GM23338 (cell line): ENCODE measurements at regions not wholly inside any gene's neighbourhood (a gene's known extent, or its start where the extent isn't known, plus 50 kb on each side); places are given as distances from the start of the nearest gene placed in this dataset.

ENCODE experiments used
- ATAC-seq: fragments of 200-7000 bp; cut with Tn5 transposase; 3 replicates; pipeline ENCODE4 v1.9.1; 2020
- DNase-seq: peaks from one replicate; pipeline ENCODE4 v3.0.0-alpha.2; 2015; ENCODE audit warnings: low spot score
- H2AFZ ChIP-seq: fragments of 200-600 bp; sonication (generic); 2 replicates; pipeline ENCODE4 v1.8.0; 2016; ENCODE audit warnings: antibody characterized with exemption, mild to moderate bottlenecking, moderate library complexity
- H3F3A ChIP-seq: fragments of 200-600 bp; sonication (generic); replicated peaks from 2 replicates; pipeline ENCODE4 v1.8.0; 2017; ENCODE audit warnings: antibody characterized with exemption, mixed run types, low read depth
- H3K27ac ChIP-seq: fragments of 200-600 bp; sonication (generic); 2 replicates; pipeline ENCODE4 v1.6.1; 2016; ENCODE audit warnings: low read depth
- H3K27me3 ChIP-seq: fragments of 200-600 bp; sonication (generic); 2 replicates; pipeline ENCODE4 v1.8.0; 2016; ENCODE audit warnings: mild to moderate bottlenecking, mixed run types, moderate library complexity; ENCODE audit not compliant: insufficient read depth
- H3K36me3 ChIP-seq: fragments of 200-600 bp; sonication (generic); 2 replicates; pipeline ENCODE4 v1.8.0; 2016; ENCODE audit warnings: mild to moderate bottlenecking; ENCODE audit not compliant: insufficient read depth
- H3K4me1 ChIP-seq: fragments of 200-600 bp; sonication (generic); 2 replicates; pipeline ENCODE4 v1.8.0; 2016; ENCODE audit warnings: mild to moderate bottlenecking, moderate library complexity; ENCODE audit not compliant: insufficient read depth
- H3K4me2 ChIP-seq: fragments of 200-600 bp; sonication (generic); 2 replicates; pipeline ENCODE4 v1.7.1; 2017; ENCODE audit warnings: mixed run types
- H3K4me3 ChIP-seq: fragments of 200-600 bp; sonication (generic); 2 replicates; pipeline ENCODE4 v1.6.1; 2016; ENCODE audit warnings: mixed run types
- H3K79me2 ChIP-seq: fragments of 200-600 bp; sonication (generic); replicated peaks from 2 replicates; pipeline ENCODE4 v1.8.0; 2017; ENCODE audit warnings: mild to moderate bottlenecking; ENCODE audit not compliant: insufficient read depth
- H3K9me2 ChIP-seq: fragments of 200-600 bp; sonication (generic); 2 replicates; pipeline ENCODE4 v1.8.0; 2017; ENCODE audit not compliant: insufficient read depth
- H4K20me1 ChIP-seq: fragments of 200-600 bp; sonication (generic); replicated peaks from 2 replicates; pipeline ENCODE4 v1.8.0; 2017; ENCODE audit warnings: mild to moderate bottlenecking; ENCODE audit not compliant: insufficient read depth
- H3K27ac Mint-ChIP-seq: 2 replicates; pipeline ENCODE4 v1.8.0; 2020; ENCODE audit warnings: inconsistent platforms, mild to moderate bottlenecking, moderate library complexity, mixed read lengths
- H3K27me3 Mint-ChIP-seq: 3 replicates; pipeline ENCODE4 v1.8.0; 2022; ENCODE audit warnings: low read depth, mild to moderate bottlenecking, moderate library complexity, mixed read lengths, inconsistent platforms; ENCODE audit not compliant: insufficient read depth, poor library complexity
- H3K36me3 Mint-ChIP-seq: 3 replicates; pipeline ENCODE4 v1.8.0; 2021; ENCODE audit warnings: low read depth, mild to moderate bottlenecking, inconsistent platforms, moderate library complexity, mixed read lengths
- H3K4me1 Mint-ChIP-seq: 3 replicates; pipeline ENCODE4 v1.8.0; 2020; ENCODE audit warnings: mild to moderate bottlenecking, inconsistent platforms, mixed read lengths
- H3K4me3 Mint-ChIP-seq: 3 replicates; pipeline ENCODE4 v1.8.0; 2021; ENCODE audit warnings: moderate library complexity, mild to moderate bottlenecking, inconsistent platforms, mixed read lengths
- H3K9me3 Mint-ChIP-seq: 3 replicates; pipeline ENCODE4 v1.8.0; 2020; ENCODE audit warnings: moderate library complexity, mild to moderate bottlenecking, inconsistent platforms, mixed read lengths
- CREB1 ChIP-seq: fragments of 250-450 bp; sonication (Bioruptor Pico); IDR thresholded peaks from 2 replicates; pipeline ENCODE4 v1.5.0; 2020; ENCODE audit warnings: low read depth, mild to moderate bottlenecking, moderate library complexity
- EZH2 ChIP-seq: fragments of 200-600 bp; sonication (generic); IDR thresholded peaks from one replicate; pipeline ENCODE4 v1.8.0; 2017; ENCODE audit warnings: antibody characterized with exemption, mild to moderate bottlenecking, low read depth; ENCODE audit not compliant: unreplicated experiment
- TF ChIP-seq, protein P1 (sequence below): fragments of 250-450 bp; sonication (Bioruptor Pico); IDR thresholded peaks from 2 replicates; pipeline ENCODE4 v1.5.0; 2020; ENCODE audit warnings: mild to moderate bottlenecking, moderate library complexity
- TF ChIP-seq, protein P2 (sequence below): IDR thresholded peaks from one replicate; pipeline ENCODE4 v1.6.1; 2018; ENCODE audit warnings: antibody characterized with exemption; ENCODE audit not compliant: unreplicated experiment

DNA sequence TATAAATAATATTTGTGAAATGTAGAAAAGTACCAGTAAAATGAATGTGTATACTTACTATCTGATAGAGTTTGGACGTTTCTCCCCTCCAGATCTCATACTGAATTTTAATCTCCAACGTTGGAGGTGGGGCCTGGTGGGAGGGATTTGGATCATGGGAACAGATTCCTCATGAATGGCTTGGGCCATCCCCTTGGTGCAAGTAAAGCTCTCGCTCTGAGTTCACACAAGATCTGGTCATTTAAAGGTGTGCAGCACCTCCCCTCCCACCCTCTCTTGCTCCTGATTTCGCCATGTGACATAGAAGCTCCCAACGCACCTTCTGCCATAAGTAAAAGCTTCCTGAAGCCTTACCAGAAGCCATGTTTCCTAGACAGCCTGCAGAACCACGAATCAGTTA lies 219.0 kb downstream of the HACE1 start (continued):
- TF ChIP-seq, protein P1, sequence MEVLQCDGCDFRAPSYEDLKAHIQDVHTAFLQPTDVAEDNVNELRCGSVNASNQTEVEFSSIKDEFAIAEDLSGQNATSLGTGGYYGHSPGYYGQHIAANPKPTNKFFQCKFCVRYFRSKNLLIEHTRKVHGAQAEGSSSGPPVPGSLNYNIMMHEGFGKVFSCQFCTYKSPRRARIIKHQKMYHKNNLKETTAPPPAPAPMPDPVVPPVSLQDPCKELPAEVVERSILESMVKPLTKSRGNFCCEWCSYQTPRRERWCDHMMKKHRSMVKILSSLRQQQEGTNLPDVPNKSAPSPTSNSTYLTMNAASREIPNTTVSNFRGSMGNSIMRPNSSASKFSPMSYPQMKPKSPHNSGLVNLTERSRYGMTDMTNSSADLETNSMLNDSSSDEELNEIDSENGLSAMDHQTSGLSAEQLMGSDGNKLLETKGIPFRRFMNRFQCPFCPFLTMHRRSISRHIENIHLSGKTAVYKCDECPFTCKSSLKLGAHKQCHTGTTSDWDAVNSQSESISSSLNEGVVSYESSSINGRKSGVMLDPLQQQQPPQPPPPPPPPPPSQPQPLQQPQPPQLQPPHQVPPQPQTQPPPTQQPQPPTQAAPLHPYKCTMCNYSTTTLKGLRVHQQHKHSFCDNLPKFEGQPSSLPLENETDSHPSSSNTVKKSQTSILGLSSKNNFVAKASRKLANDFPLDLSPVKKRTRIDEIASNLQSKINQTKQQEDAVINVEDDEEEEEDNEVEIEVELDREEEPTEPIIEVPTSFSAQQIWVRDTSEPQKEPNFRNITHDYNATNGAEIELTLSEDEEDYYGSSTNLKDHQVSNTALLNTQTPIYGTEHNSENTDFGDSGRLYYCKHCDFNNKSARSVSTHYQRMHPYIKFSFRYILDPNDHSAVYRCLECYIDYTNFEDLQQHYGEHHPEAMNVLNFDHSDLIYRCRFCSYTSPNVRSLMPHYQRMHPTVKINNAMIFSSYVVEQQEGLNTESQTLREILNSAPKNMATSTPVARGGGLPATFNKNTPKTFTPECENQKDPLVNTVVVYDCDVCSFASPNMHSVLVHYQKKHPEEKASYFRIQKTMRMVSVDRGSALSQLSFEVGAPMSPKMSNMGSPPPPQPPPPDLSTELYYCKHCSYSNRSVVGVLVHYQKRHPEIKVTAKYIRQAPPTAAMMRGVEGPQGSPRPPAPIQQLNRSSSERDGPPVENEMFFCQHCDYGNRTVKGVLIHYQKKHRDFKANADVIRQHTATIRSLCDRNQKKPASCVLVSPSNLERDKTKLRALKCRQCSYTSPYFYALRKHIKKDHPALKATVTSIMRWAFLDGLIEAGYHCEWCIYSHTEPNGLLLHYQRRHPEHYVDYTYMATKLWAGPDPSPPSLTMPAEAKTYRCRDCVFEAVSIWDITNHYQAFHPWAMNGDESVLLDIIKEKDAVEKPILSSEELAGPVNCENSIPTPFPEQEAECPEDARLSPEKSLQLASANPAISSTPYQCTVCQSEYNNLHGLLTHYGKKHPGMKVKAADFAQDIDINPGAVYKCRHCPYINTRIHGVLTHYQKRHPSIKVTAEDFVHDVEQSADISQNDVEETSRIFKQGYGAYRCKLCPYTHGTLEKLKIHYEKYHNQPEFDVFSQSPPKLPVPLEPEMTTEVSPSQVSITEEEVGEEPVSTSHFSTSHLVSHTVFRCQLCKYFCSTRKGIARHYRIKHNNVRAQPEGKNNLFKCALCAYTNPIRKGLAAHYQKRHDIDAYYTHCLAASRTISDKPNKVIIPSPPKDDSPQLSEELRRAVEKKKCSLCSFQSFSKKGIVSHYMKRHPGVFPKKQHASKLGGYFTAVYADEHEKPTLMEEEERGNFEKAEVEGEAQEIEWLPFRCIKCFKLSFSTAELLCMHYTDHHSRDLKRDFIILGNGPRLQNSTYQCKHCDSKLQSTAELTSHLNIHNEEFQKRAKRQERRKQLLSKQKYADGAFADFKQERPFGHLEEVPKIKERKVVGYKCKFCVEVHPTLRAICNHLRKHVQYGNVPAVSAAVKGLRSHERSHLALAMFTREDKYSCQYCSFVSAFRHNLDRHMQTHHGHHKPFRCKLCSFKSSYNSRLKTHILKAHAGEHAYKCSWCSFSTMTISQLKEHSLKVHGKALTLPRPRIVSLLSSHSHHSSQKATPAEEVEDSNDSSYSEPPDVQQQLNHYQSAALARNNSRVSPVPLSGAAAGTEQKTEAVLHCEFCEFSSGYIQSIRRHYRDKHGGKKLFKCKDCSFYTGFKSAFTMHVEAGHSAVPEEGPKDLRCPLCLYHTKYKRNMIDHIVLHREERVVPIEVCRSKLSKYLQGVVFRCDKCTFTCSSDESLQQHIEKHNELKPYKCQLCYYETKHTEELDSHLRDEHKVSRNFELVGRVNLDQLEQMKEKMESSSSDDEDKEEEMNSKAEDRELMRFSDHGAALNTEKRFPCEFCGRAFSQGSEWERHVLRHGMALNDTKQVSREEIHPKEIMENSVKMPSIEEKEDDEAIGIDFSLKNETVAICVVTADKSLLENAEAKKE = no peak
- TF ChIP-seq EZH2 = no peak

DNA sequence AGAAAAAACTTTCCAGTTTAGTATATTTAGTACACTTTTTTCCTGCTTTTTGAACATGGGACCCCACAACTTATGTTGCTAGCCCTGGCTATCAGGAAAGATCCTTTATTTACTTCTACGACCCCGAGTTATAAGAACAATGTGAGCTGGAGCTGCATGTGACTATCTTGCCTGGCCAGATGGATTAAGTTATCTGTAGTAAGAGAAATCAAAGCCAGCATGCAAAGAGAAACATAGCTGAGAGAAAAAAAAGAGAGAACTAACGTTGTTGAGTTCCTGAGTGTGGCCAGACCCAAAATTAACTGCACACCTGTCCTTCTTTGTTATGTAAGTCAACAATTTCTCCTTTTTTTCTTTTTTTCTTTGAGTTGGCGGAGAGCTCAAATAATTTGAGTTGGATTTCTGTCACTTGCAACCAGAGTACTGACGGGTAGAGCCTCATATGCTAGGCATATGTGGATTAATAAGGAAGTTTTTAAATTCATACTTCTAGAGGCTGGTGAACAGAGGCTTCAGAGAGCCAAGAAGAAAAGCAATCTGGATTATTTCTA lies 219.5 kb downstream of the HACE1 start:
- Mint-ChIP-seq H3K27me3 (no peaks in the 10 kb centered on the region), H3K36me3 (no peaks in the 10 kb centered on the region), H3K4me1 (peaks cover 4% of the 10 kb centered on the region; the same call in 2 of the 3 replicates), H3K27ac (no peak overlapping the region), H3K9me3 (no peaks in the 10 kb centered on the region), H3K4me3 (no peak overlapping the region)
- Histone ChIP-seq H3F3A (no peaks in the 10 kb centered on the region), H3K79me2 (no peaks in the 10 kb centered on the region), H3K4me3 (no peak overlapping the region), H3K27ac (no peak overlapping the region), H2AFZ (no peak overlapping the region), H3K4me1 (no peaks in the 10 kb centered on the region), H3K9me2 (no peaks in the 10 kb centered on the region), H3K4me2 (no peak overlapping the region), H3K27me3 (no peaks in the 10 kb centered on the region), H3K36me3 (no peaks in the 10 kb centered on the region), H4K20me1 (no peaks in the 10 kb centered on the region)
- DNase-seq (no peak), ATAC-seq (no peak)
- TF ChIP-seq, protein P2, sequence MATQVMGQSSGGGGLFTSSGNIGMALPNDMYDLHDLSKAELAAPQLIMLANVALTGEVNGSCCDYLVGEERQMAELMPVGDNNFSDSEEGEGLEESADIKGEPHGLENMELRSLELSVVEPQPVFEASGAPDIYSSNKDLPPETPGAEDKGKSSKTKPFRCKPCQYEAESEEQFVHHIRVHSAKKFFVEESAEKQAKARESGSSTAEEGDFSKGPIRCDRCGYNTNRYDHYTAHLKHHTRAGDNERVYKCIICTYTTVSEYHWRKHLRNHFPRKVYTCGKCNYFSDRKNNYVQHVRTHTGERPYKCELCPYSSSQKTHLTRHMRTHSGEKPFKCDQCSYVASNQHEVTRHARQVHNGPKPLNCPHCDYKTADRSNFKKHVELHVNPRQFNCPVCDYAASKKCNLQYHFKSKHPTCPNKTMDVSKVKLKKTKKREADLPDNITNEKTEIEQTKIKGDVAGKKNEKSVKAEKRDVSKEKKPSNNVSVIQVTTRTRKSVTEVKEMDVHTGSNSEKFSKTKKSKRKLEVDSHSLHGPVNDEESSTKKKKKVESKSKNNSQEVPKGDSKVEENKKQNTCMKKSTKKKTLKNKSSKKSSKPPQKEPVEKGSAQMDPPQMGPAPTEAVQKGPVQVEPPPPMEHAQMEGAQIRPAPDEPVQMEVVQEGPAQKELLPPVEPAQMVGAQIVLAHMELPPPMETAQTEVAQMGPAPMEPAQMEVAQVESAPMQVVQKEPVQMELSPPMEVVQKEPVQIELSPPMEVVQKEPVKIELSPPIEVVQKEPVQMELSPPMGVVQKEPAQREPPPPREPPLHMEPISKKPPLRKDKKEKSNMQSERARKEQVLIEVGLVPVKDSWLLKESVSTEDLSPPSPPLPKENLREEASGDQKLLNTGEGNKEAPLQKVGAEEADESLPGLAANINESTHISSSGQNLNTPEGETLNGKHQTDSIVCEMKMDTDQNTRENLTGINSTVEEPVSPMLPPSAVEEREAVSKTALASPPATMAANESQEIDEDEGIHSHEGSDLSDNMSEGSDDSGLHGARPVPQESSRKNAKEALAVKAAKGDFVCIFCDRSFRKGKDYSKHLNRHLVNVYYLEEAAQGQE = no peak
- no peak for TF ChIP-seq CREB1 (CRISPR knock-in tag)
- TF ChIP-seq EZH2 = no peak
